ENCODE measurements at regions not wholly inside any gene's neighbourhood (a gene's known extent, or its start where the extent isn't known, plus 50 kb on each side); places are given as distances from the start of the nearest gene placed in this dataset.

DNA sequence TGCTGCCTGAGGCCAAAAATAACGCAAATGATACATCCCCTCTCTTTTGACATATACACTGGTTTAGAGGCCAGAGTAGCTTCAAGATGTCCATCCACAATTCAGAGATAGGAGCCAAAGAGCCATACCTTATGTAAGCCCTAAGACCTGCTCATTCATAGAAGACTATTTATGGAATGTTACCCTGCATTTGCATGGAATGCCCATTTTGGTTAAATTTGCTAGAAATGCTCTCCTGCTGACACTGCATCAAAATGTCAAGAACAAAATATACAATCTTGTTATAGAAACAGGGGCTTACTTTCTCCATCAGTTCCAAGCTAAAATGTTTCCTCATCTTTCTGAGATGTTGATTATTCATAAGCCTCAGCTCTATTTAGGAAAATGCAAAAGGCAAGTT is 183.3 kb upstream of the CDKN3 start:
- no peak overlapping the region for H3K4me3 ChIP-seq (ENCODE audit: low read depth, low read length)
- no peaks in the 10 kb centered on the region for H3K27me3 ChIP-seq (replicated peaks; ENCODE audit: control insufficient read depth, insufficient read depth, low read length)
- no peak overlapping the region for H3K4me3 Mint-ChIP-seq (ENCODE audit: unreplicated experiment)
- BruUV-seq (replicated peaks), result no TSS peak
- H3K4me1 Mint-ChIP-seq (ENCODE audit: low read depth, unreplicated experiment), result peaks cover 6% of the 10 kb centered on the region
- intact Hi-C loops (cut with micrococcal nuclease; ENCODE audit: unreplicated experiment), result no loop called here
- H3K4me1 ChIP-seq, result peaks cover 6% of the 10 kb centered on the region; the same call in 1 of the 2 replicates
- H3K36me3 Mint-ChIP-seq (ENCODE audit: insufficient read depth, unreplicated experiment), result no peaks in the 10 kb centered on the region
- H3K27ac Mint-ChIP-seq (ENCODE audit: unreplicated experiment), result no peak overlapping the region
- no peaks in the 10 kb centered on the region for H3K27me3 Mint-ChIP-seq (ENCODE audit: insufficient read depth, unreplicated experiment)
- no peak for DNase-seq
- ChIA-PET POLR2A (no interaction called here), CTCF (no interaction called here)
- TF ChIP-seq, protein P1, sequence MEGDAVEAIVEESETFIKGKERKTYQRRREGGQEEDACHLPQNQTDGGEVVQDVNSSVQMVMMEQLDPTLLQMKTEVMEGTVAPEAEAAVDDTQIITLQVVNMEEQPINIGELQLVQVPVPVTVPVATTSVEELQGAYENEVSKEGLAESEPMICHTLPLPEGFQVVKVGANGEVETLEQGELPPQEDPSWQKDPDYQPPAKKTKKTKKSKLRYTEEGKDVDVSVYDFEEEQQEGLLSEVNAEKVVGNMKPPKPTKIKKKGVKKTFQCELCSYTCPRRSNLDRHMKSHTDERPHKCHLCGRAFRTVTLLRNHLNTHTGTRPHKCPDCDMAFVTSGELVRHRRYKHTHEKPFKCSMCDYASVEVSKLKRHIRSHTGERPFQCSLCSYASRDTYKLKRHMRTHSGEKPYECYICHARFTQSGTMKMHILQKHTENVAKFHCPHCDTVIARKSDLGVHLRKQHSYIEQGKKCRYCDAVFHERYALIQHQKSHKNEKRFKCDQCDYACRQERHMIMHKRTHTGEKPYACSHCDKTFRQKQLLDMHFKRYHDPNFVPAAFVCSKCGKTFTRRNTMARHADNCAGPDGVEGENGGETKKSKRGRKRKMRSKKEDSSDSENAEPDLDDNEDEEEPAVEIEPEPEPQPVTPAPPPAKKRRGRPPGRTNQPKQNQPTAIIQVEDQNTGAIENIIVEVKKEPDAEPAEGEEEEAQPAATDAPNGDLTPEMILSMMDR (IDR thresholded peaks at IDR 0.05; ENCODE audit: insufficient read depth in 1 of 2, low read depth in 1 of 2, low read length in 1 of 2, severe bottlenecking in 1 of 2, unreplicated experiment in 1 of 2), result no peak
- no peaks in the 10 kb centered on the region; the same call in 1 of the 2 replicates for H3K9me3 ChIP-seq
- H3K9me3 Mint-ChIP-seq (ENCODE audit: unreplicated experiment), result no peaks in the 10 kb centered on the region
- no peaks in the 10 kb centered on the region for H3K36me3 ChIP-seq (ENCODE audit: control insufficient read depth, insufficient read depth, low read length)

DNA sequence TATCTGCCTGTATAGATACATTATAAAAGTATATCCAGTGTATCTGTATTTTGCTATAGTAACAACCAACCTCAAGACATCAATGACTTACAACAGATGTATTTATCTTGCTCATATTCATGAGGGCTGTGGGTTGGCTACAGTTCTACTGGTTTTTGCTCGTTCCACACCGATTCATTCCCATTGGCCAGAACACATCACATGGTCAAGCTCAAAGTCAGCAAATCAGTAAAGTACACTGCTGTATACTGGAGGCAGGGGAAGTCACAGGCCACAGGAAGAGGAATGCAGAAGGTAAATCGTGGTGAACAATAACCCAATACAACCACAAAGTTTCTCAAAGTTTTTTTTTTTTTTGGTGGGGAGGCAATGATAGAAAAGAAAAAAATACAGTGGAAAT is 180.0 kb upstream of the CDKN3 start:
- Mint-ChIP-seq H3K9me3 (ENCODE audit: unreplicated experiment) (no peaks in the 10 kb centered on the region), H3K4me1 (ENCODE audit: low read depth, unreplicated experiment) (no peaks in the 10 kb centered on the region), H3K4me3 (ENCODE audit: unreplicated experiment) (no peak overlapping the region), H3K27ac (ENCODE audit: unreplicated experiment) (no peak overlapping the region), H3K36me3 (ENCODE audit: insufficient read depth, unreplicated experiment) (no peaks in the 10 kb centered on the region), H3K27me3 (ENCODE audit: insufficient read depth, unreplicated experiment) (no peaks in the 10 kb centered on the region)
- ChIA-PET POLR2A (no interaction called here), CTCF (no interaction called here)
- DNase-seq, result no peak
- Histone ChIP-seq H3K27me3 (replicated peaks; ENCODE audit: control insufficient read depth, insufficient read depth, low read length) (no peaks in the 10 kb centered on the region), H3K4me3 (ENCODE audit: low read depth, low read length) (no peak overlapping the region), H3K4me1 (no peaks in the 10 kb centered on the region), H3K9me3 (no peaks in the 10 kb centered on the region), H3K36me3 (ENCODE audit: control insufficient read depth, insufficient read depth, low read length) (no peaks in the 10 kb centered on the region)
- intact Hi-C loops (cut with micrococcal nuclease; ENCODE audit: unreplicated experiment), result no loop called here
- TF ChIP-seq, protein P1 (IDR thresholded peaks at IDR 0.05; ENCODE audit: insufficient read depth in 1 of 2, low read depth in 1 of 2, low read length in 1 of 2, severe bottlenecking in 1 of 2, unreplicated experiment in 1 of 2), result no peak
- no TSS peak for BruUV-seq (replicated peaks)

DNA sequence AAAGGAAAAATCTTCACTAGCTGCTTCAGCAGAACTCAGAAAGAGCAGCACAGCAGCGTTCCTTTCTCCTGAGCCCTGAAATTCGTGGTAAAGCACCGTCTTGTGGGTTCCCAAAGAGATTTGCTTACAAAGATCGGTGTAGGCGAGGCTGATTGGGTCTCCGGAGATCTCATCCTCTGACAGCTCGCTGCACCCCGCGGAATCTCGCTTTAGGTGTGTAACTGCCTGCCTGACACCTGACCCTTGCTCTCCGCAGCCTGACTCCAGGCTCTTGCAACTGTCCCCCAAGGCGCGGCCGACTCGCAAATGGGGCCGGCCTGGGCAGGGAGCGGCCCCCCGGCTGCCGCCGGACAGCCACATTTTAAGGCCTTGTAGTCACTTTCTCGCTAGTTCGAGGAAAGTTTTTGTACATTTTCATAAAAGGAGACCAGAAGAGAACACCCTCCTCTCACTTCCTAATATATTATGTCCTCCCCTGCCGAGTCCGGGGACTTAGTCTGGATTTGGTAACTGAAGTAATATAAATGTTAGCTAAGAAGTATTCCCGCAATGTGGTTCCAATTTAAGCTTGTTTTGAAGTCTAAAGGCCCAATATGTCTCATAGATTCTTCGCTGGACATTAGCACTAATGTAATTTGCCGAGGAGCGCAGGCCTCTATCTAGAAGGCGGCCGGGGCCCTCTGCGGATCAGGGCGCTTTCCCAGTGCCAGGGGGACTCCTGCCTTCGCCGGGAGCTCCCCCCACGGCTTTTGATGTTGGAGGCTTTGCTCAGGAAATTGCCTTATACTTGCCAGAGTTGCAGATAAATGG is 177.3 kb upstream of the CDKN3 start:
- POLR2A ChIA-PET, result no interaction called here

More for the DNA sequence above, 177.3 kb upstream of the CDKN3 start:
- Histone ChIP-seq H3K4me3 (ENCODE audit: low read depth, low read length) (no peak overlapping the region), H3K9me3 (no peaks in the 10 kb centered on the region), H3K27me3 (replicated peaks; ENCODE audit: control insufficient read depth, insufficient read depth, low read length) (no peaks in the 10 kb centered on the region), H3K4me1 (no peaks in the 10 kb centered on the region), H3K36me3 (ENCODE audit: control insufficient read depth, insufficient read depth, low read length) (no peaks in the 10 kb centered on the region)
- BruUV-seq (replicated peaks), result no TSS peak
- TF ChIP-seq, protein P1 (IDR thresholded peaks at IDR 0.05; ENCODE audit: insufficient read depth in 1 of 2, low read depth in 1 of 2, low read length in 1 of 2, severe bottlenecking in 1 of 2, unreplicated experiment in 1 of 2), result no peak
- H3K36me3 Mint-ChIP-seq (ENCODE audit: insufficient read depth, unreplicated experiment), result no peaks in the 10 kb centered on the region
- H3K27ac Mint-ChIP-seq (ENCODE audit: unreplicated experiment), result no peak overlapping the region
- intact Hi-C loops (cut with micrococcal nuclease; ENCODE audit: unreplicated experiment), result no loop called here
- no peak overlapping the region for H3K4me3 Mint-ChIP-seq (ENCODE audit: unreplicated experiment)
- CTCF ChIA-PET, result no interaction called here
- DNase-seq, result no peak
- H3K9me3 Mint-ChIP-seq (ENCODE audit: unreplicated experiment), result no peaks in the 10 kb centered on the region
- H3K4me1 Mint-ChIP-seq (ENCODE audit: low read depth, unreplicated experiment), result no peaks in the 10 kb centered on the region
- H3K27me3 Mint-ChIP-seq (ENCODE audit: insufficient read depth, unreplicated experiment), result no peaks in the 10 kb centered on the region

Measured in Caco-2 (cell line).